GM04503 (cell line): ENCODE measurements at regions not wholly inside any gene's neighbourhood (a gene's known extent, or its start where the extent isn't known, plus 50 kb on each side); places are given as distances from the start of the nearest gene placed in this dataset.

ENCODE experiments used
- DNase-seq: peaks from one replicate; pipeline ENCODE4 v3.0.0-alpha.2; 2012; ENCODE audit warnings: low read depth

DNA sequence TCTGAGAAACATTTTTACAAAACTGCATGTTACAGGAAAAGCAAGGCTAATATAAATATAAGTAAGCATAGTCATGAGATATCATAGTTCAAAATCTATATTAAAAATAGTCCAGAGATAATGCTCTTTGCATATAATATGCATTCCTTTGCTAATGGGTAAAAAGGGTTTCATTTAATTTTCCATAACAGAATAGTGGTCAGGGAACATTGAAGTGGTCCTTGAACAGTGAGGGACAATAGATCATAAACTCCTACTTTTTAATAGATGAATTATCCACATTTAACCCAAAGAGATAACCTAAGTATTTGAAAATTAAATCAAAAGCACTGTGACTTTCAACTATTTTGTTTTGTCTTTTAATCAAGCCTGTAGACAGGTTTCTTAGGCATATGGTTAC, 243.1 kb upstream of the ADGRB3 start:
- DNase-seq: no peak

GRCh38 chr6:68372991-68373390, 262.1 kb upstream of the ADGRB3 start:
- no peak for DNase-seq

DNA sequence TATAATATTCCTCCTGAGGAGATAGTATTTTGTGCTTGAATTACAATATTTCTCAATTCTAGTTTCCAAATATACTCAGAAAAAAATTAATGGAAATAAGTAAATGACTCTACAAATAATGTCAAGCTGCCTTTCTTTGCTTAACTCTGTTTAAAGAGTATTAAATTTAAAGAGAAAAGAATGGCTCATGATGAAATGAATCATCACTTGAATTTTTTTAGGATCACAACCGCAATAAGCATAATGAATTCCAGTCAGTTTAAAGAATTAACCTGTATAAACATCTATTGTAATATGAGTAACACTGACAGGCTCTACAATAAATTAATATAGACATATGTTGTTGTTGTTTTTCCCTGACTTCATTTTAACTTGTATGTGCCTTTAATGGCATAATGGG, 266.2 kb upstream of the ADGRB3 start:
- no peak for DNase-seq

GRCh38 chr6:68364271-68364805, 270.7 kb upstream of the ADGRB3 start:
- DNase-seq: no peak

DNA sequence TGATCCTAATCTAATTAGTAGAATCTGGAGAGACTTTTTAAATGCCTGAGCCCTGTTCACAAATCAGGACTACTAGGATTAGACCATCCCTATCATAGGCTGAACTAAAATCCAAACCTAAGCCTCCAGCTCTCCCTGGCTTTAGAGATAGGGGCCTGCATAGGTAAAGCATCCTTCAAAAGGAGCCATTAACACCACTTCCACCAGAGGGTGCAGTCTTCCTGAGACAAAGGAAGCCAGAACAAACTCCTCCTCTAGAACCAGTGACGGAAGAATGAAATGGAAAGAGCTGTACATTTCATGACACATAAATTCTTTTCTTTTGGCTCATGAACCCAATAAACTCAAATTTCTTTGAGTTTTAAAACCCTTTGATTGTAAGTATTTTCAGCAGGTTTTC, 291.2 kb upstream of the ADGRB3 start:
- DNase-seq: no peak

DNA sequence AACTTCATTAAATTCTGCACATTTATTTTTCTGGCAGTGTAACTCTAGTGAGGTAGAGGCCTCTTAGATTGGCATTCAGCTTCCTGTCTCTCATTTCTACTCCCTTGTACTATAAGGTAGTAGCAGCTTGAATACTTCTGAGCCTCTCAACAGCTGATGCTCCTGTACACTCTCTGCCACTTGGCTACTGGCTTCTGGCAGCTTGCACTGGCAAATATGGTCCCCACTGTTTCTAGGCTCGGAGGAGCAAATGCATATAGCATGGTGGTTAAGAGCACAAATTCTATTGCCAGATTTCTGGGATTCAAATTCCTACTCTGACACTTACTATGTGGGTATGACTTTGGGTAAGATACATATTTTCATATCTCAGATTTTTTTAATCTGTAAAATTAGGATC, 292.8 kb upstream of the ADGRB3 start:
- DNase-seq: no peak

DNA sequence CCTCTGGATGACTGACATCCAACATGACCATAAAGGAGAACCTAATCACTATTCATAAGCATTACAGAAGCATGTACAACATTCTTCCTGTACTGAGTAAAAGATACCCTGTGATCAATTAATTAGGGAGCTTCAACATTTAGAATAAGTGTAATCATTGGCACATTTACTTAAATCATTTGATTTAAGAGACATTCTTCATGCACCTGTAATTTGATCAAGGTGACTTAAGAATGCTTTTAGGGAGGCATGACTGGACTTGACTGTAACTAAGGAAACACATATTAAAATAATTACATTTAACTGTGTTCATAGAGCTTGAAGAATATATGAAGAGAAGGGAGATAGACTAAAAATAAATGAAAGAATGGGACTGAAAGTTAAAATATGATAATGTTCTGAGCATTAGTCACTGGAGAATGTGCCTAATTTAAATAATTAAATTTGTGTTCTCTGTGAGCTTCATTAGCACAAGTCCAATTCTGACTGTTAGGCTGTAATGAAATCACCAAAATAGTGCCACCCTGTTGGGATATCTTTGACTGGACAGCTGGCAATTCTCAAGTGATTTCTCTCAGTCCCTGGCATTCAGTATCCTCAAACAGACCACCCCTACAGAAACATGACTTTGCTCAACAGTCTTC, 295.5 kb upstream of the ADGRB3 start:
- no peak for DNase-seq

GRCh38 chr6:68333442-68333841, 301.6 kb upstream of the ADGRB3 start:
- DNase-seq: no peak

DNA sequence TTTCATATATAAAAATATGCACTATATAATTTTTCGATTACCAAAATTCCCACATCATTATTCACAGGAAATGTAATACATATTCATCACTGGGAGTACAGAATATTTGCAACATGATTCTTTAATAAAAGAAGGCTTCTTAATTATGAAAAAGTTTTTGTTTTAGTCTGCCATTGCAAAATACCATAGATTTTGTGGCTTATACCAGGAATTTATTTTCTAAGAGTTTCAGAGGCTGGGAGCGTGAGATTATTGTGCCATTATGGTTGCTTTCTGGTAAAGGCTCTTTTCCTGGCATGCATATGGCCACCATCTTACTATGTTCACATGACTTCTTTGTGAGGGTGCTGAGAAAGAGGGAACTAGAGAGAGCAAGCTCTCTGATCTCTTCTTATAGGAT, 306.9 kb upstream of the ADGRB3 start:
- no peak for DNase-seq

DNA sequence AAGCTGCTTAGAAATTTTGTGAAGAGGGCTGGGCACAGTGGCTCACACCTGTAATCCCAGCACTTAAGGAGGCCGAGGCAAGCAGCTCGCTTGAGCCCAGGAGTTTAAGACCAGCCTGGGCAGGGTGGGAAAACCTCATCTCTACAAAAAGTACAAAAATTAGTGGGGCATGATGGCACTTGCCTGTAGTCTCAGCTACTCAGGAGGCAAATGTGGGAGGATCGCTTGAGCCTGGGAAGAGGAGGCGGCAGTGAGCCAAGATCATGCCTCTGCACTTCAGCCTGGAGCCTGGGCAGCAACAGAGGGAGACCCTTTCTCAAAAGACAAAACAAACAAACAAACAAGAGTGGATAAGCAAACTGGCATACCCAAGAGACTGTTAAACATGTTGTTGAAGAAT, 308.3 kb upstream of the ADGRB3 start:
- DNase-seq: no peak

DNA sequence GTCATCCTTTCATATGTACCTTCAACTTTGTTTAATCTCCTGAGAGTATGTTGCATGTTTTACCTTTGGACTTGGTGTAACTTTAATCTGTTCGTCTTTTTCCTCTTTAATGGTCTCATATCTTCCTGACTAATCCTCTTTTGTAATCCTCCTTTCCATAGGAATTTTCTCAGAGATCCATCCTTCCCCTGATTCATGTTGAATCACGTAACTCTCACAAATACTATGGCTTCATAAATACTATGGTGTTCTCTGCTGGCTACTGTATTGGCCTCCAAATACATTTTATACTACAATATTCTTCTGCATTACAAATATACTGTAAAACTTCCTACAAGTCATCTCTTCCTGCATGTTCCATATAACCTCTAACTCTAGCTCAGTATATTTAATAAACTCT, 317.7 kb upstream of the ADGRB3 start:
- no peak for DNase-seq

GRCh38 chr6:68313911-68314310, 321.2 kb upstream of the ADGRB3 start:
- DNase-seq: no peak

DNA sequence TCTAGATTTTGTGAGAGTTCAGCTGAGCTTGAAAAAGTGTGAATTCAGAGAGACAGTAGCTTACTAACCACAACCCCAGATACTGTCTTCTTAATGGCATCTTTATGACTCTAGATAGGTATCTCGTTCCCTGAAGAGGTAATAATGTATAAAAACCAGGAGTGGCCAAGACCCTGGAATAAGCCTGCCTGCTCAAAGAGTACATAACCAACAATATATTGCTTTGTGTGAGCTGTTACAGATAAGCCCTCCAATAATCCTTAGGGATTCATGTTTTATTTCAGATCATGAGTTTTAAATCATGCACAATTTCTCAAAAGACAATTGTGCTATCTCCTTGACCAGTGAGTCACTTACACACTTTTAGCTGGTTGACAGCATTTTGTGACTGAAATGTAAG, 327.8 kb upstream of the ADGRB3 start:
- no peak for DNase-seq

GRCh38 chr6:68296126-68296525, 339.0 kb upstream of the ADGRB3 start:
- DNase-seq: no peak

GRCh38 chr6:68282646-68283045, 352.4 kb upstream of the ADGRB3 start:
- no peak for DNase-seq

DNA sequence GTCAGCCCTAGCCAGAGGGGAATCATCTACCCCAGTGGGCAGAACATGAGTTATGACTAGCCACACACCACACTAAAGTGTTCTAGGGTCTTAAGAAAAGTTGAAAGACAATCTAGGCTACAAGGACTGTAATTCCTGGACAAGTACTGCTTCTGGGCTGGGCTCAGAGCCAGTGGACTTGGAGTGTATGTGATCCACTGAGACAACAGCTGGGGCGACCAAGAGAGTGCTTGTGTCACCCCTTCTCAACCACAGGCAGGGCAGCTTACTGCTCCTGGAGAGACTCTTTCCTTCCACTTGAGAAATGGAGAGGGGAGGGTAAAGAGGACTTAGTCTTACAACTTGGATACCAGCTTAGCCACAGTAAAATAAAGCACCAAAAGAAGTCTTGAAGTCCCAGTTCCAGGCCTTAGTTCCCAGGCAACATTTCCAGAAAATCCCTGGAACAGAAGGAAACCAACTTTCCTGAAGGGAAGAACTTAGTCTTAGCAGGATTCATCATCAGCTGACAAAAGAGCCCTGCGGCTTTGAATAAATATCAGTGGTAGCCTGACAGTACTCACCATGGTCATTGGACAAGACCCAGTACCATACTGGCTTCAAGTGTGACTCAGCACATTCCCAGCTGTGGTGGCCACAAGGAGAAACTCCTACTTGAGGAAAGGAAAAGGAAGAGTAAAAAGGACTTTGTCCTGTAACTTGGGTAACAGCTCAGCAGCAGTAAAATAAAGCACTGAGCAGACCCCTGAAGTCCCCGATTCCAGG, 355.1 kb upstream of the ADGRB3 start:
- no peak for DNase-seq

- DNase-seq: no peak
Measured at GRCh38 chr6:68273297-68273696, 361.8 kb upstream of the ADGRB3 start.

GRCh38 chr6:68256391-68256790, 378.7 kb upstream of the ADGRB3 start:
- DNase-seq: no peak

- no peak for DNase-seq
Measured at GRCh38 chr6:68252632-68253031, 382.4 kb upstream of the ADGRB3 start.

- DNase-seq: no peak
Measured at GRCh38 chr6:68247782-68248181, 387.3 kb upstream of the ADGRB3 start.

DNA sequence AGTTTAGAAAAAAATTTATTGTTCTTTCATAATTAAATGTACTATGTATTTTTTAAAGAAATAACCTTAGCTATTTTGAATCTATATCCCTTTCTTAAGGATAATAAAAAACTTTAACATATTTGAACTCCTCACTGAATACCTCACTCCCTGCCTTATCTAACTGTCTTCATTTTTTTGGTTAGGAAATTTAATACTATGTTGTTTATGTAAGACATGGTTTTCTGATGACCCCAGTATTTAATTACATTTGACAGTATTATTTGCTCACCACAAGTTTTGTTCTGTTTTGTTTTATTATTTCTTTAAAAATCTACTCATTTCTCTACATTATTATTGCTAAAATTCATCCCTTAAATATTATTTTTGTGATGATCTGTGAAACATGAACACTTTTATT, 394.4 kb upstream of the ADGRB3 start:
- DNase-seq: no peak

DNA sequence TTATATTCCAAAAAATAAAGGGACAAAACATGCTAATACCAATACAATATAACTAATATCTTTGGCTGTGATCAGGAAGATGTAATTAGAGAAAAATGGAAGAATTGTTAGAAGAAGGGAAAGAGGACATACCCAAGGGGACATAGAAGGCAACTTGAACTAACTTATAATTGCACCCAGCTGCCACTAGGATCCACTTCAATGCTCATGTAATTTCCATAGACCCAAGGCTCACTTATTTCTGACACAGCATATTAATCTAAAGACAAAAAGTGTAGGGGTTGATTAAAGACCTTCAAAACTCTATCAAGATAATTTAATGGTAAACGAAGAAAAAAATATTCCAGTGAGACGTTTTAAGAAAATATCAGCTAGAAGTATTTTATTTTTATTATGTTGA, 396.0 kb upstream of the ADGRB3 start:
- DNase-seq: no peak

- no peak for DNase-seq
Measured at GRCh38 chr6:68238097-68238601, 396.9 kb upstream of the ADGRB3 start.

DNA sequence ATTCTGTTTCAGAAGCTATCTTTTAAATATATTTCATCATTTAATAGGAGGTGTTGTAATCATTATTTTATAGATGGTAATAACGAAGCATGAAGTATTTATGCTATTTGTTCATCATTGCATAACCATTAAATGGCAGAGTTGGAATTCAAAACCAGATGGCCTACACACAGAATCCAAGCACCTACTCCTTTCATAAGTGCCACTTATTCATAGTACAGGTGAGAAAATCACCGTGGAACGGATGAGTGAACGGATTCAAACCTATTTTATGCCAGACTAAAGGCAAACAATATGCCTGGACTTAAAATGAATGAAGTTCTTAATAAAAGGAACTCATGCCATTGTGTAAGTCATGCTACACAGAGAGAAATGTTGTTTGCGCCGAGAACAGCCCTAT, 397.9 kb upstream of the ADGRB3 start:
- no peak for DNase-seq
